ENCODE measurements at regions not wholly inside any gene's neighbourhood (a gene's known extent, or its start where the extent isn't known, plus 50 kb on each side); places are given as distances from the start of the nearest gene placed in this dataset.

DNA sequence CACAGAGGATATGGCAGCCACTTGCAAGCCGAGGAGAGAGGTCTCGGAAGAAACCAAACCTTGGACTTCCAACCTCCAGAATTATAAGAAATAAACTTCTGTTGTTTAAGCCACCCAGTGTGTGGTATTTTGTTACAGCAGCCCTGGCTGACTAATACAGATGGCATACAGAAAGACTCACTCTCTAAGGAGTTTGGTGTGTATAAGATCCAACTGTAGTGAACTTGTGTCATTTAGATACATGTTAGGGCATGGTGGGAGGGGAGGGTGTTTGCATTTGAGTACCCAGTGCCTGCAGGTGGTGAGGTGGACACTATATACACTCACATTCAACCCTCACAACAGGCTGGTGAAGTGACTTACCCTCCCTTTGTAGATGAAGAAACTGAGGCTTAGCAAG lies 233.2 kb upstream of the KLF3 start:
- TF ChIP-seq, protein P1, sequence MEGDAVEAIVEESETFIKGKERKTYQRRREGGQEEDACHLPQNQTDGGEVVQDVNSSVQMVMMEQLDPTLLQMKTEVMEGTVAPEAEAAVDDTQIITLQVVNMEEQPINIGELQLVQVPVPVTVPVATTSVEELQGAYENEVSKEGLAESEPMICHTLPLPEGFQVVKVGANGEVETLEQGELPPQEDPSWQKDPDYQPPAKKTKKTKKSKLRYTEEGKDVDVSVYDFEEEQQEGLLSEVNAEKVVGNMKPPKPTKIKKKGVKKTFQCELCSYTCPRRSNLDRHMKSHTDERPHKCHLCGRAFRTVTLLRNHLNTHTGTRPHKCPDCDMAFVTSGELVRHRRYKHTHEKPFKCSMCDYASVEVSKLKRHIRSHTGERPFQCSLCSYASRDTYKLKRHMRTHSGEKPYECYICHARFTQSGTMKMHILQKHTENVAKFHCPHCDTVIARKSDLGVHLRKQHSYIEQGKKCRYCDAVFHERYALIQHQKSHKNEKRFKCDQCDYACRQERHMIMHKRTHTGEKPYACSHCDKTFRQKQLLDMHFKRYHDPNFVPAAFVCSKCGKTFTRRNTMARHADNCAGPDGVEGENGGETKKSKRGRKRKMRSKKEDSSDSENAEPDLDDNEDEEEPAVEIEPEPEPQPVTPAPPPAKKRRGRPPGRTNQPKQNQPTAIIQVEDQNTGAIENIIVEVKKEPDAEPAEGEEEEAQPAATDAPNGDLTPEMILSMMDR (IDR thresholded peaks at IDR 0.05): no peak
- TF ChIP-seq POLR2A (IDR thresholded peaks at IDR 0.05) (no peak), POLR2AphosphoS5 (IDR thresholded peaks at IDR 0.05) (no peak)
